HG03095 (cell line): ENCODE measurements at regions not wholly inside any gene's neighbourhood (a gene's known extent, or its start where the extent isn't known, plus 50 kb on each side); places are given as distances from the start of the nearest gene placed in this dataset.
"Not testable (repeated sequence)": the region's sequence is repeated elsewhere in the genome, so short reads cannot be mapped to it uniquely, and the experiment has no call there.

Source experiments
- ATAC-seq: cut with Tn5 transposase; IDR thresholded peaks from one replicate; pipeline ENCODE4 v1.9.1; 2021; ENCODE audit warnings: moderate library complexity; ENCODE audit not compliant: unreplicated experiment

DNA sequence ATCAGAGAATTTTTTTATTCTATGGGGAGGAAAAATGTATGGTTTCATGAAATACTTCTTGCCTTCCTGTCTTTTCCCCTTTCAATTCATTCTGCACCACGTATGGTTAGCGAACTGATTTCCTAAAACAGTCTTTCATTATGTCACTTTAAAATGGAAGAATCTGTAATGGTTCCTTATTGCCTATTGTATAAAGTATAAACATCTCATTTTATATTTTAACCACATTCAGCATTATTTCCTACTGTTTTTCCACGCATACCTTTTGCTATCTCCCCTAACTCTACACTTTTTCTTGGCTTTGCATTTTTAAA lies 232.3 kb upstream of the B3GALT2 start:
- ATAC-seq = no peak

DNA sequence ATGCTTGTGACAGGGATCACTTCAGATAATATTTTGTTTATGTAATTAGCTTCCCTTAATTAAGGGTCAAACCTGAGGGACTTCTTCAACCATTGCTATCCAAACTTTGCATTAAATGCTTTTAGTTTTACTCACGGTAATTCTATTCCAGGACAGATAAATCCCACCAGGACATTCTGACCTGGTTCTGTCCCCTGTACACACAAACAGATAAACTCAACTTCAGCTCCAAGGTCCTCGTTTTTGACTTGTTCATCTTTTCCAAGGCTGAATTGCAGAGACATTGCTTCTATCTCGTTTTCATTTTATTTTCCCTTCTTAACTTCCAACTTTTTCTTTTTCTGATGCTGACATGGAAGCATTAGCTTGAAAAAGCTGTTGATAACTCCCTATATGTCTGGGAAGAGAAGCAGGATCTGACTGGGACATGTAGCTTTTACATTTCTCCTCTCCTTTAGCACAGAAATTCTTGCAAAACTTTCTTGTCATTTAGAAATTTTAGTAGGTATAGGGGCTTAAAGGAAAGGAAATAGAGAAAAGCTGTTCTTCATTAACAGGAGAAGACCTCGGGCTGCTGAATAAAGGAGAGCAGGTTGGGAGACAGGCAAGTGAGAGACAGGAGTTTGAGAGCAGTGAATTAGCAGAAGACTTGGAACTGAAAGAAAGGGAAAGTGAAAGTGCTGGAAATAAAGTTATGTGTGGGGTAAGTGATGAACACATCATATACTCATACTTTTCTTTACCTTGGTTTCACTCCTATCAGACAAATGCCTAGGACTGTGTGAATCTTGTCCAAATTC lies 231.7 kb upstream of the B3GALT2 start:
- no peak for ATAC-seq

DNA sequence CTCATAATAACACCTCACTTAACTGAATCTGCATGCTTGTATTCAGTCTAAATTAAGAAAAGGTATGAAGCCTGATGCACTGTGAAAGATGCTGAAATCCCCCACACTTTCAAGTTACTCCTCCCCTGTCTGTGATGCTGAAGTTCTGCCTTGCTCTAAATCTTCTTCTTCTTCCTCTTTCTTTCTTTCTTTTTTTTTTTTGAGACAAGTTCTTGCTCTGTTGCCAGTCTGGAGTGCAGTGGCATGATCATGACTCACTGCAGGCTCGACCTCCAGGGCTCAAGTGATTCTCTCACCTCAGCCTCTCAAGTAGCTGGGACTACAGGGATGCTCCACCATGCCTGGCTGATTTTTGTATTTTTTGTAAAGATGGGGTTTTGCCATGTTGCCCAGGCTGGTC lies 231.0 kb upstream of the B3GALT2 start:
- no peak for ATAC-seq

DNA sequence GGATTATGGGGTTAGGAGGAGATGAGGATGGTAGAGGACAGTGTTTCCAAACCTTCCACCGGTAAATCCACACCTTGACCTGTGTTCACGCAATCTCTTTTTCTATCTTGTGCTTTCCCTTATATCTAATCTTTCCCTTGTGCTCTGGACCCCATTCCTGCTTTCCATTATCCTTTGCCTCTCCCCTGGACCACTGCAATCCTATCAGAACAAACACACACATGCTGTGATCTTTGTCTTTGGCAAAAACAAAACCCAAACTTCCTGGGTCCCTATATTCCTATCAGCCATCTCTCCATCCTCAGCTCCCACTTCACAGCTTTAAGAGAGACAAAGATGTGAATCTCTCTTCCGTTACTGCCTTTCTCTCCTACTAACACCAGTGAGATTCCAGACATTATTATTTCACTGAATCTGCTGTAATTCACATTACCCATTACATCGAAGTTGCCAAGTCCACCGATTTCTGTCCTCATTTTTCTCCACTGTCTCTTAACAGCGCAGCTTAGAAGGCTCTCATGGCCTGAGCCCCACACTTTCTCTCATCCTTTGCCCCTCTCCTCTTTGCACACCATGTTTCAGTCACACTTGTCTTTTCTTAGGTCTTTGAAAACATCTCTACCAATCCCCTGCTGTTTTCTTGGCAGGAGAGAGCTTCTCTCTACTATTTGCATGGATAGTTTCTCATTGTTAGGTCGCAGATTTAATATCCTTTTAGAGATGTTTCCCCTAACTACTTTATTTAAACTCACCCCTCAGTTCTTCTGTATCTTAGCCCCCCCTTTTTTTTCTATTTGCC lies 230.0 kb upstream of the B3GALT2 start:
- no peak for ATAC-seq

DNA sequence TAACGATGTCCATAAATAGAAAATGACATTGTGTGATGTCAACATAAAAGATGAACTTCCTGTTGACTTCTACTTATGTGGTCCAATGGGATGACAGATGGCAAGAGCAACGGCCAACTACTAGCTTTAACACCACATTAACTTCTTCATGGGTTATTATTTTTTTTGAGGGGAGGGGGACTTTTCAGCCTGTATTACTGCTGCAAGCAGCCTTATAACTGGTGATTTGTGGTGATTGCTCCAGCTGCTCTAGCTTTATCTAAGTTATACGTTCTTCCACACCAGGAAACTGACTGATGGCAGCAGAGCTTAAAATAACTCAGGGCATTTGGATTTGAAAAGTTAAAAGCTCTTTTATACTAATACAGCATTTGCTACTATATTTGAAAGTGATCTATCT lies 228.8 kb upstream of the B3GALT2 start:
- ATAC-seq = no peak

DNA sequence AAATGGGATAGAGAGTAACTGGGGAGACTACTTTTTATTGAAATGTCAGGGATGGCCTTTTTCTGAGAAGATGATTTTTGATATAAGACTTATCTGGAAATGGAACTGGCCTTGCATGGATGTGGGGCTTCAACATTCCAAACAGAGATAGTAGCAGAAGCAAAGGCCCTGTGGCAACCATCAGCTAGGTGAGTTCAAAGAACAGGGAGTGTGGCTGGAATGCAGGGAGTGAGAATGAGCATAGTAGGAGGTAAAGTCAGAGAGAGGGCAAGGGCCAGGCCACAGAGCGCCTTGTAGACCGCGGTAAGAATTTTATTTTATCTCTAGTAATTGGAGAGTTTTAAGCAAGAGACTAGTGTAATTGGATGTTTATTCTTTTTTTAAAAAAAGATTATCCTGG lies 227.0 kb upstream of the B3GALT2 start:
- no peak for ATAC-seq

DNA sequence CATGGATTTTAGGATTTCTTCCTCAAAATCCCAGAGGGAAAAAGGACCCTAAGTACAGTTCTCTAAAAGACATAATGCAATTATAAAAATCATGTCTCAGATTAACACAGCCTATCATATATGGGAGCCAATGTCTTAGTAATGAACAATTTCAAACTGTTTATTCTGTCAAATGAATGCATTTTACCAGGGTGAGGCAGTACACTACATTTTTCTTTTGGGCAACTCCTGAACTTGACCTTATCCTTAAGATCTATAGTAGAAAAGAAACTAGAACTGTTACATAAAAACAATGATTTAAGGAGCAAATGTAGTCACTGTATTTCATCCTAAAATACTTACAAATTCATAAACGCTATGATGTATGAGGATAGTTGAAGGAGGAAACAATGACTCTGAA lies 226.3 kb upstream of the B3GALT2 start:
- ATAC-seq = no peak

DNA sequence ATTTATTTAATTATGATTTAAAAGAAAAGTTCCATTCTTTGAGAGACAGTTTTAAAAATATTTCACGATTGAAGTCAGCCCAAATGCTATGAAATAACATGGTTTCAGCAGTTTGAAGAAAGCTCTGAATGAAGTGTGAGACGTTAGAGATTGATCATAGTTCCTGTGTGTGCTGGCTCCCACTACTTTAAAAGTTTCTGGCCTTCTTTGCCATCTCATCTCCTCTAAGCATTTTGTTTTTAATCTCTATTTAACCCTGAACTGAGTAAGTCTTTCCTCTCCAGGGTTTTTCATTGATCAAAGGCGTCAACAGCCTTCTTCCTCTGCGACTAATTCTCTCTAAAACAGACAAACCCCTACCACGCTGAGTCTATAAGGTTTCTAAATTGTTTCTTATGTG lies 225.3 kb upstream of the B3GALT2 start:
- ATAC-seq = no peak

DNA sequence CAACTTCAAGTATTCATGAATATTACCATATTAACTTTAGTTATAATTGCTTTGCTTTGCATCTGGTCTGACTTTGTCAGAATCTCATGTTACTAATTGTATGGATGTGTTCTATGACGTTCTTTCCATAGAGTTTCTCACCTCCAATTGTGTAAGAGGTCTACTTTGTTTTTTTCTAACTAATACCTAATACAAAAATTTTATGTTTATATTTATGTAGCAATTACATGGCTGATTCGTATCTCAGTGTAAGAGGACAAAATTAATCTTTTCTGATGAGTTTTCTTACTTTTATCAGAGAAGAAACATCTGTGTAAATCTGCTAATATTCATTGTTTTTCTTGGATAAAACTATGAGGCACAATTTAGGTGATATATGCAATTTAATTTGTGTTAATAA lies 224.8 kb upstream of the B3GALT2 start:
- ATAC-seq = no peak

DNA sequence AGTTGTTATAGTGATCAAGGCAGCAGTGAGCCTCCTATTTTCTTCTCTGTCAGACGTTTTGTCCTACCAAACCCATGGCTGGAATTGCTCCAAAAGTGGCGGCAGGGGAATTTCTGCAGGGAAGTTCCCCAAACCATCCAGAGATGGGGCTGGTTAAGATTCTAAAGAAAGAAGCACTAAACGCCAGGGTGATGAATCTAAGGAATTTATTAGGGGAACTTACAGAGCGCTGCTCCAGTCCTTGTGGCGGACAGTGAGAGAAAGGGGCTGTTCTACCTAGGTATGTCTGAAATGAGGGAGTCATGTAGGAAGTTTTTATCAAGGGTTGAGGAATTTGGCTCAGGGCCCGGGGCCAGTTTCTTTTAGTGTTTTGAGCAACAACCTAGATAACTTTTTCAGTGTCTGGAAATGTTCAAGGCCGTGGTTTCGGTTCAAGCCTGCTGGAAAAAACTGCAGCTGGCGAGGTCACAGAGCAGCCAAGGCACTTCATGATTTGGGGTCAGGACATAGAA lies 222.4 kb upstream of the B3GALT2 start:
- no peak for ATAC-seq

DNA sequence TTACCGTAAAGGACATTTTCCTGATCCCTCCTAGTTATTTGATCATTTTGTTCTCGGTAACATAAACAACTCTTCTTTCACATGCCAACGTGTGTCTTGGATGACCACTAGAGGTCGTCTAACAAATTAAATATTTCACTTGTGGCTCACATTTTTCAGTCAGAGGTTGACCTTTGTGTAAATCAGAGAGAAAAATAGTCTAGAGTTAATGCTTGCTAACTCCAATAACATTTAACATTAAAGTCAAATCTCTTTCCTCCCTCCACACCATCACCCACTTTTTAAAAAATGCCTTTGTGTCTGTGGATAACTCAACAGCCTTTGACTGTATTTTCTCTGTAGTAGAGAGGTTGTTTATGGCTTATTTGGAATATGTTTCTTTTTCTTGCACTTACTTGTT lies 220.5 kb upstream of the B3GALT2 start:
- no peak for ATAC-seq

DNA sequence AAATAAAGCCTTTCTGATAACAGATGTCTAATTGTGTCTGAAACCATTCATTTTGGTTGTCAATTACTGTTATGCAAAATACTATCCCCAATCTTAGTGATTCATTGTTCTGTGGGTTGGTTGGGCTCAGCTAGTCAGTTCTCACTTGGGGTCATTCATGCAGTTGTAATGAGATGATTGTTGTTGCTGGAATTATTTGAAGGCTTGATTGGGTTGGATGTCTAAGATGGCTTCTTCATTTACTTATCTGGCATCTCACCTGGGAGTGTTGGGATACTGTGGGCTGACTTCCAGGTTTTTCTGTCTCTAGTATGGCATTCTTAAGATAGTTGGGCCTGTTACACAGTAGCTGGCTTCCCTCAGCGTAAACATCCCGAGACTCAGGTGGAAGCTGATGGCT lies 217.8 kb upstream of the B3GALT2 start:
- ATAC-seq = no peak

DNA sequence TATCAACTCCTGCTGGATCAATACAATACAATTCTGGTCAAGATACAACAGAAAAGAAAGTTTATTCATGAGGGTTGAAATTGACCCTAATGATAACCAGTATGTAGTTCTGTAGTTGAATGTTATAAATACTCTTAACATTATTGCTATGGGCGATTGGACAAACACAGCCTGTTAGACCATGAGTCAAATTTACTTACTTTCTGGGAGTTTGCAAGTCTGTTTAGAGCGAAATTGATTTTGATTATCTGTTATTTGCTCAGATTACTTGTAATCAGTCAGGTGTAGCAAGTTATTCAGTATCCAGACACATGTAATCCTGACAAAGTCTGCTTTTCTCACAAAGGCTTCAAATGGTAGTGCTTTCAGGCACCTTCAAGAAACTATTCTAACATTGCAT lies 216.6 kb upstream of the B3GALT2 start:
- no peak for ATAC-seq

DNA sequence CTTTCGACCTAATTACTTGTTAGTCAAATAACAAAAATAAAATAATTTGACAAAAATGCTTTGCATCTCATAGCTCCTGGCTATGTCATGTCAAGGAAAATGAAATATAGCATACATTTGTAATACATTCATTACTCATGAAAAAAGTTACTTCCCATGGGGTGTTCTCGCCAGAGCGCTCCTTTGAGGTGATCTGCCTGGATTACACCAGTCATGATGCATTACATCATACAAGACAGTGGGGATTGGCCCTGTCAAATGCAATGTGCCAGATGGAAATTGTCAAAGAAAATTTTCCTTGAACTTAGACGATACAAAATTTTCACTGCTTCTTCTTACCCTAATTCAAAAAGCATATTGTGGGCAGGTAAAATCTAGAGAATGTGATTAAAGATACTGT lies 215.6 kb upstream of the B3GALT2 start:
- no peak for ATAC-seq

DNA sequence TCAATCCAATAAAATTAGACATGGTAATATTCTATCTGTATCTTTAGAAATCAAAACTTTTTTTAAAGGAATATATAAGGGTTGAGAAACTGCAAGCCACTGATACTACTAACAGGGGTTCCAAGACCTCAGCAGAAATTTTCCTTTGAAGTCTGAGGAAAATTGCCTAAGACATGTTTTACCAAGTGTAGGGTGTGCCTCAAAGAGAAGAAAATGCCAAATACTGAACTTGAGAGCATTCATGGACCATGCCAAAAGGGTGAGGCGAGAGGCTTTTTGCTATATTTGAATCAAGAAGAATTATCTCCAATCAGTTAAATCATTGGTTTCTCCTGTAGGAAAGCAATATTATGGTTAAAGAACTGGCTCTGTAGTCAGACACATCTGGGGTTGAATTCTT lies 207.9 kb upstream of the B3GALT2 start:
- ATAC-seq = no peak

DNA sequence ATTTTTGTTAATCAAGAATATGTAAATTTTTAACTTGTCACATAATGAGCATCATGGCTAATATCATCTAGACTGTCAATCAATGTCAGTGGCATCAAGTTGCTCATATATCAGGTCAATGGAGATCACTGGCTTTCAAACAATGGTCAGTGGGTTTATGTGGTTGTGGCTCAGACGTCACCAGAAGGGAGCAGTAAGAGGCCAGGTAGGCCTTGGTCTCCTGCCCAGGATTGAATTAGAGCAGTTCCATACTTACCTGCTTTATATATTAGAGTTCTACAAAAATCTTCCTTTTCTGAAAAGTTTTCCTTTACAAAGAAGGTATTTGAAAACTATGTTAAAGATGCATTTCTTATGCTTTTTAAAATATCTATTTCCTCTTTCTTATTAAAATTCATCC lies 206.3 kb upstream of the B3GALT2 start:
- ATAC-seq = no peak

DNA sequence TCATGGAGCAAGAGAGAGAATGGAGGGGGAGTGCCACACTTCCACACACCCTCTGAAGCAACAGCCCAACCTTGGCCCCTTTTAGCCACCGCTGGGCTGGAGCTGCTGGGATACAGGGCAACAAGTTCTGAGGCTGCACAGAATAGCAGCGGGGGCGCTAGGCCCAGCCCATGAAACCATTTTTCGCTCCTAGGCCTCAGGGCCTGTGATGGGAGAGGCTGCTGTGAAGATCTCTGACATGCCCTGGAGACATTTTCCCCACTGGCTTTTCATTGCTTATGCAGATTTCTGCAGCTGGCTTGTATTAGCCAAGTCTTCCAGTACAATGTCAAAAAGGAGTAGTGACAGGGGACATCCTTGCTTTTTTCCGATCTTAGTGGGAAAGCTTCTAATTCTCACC lies 202.3 kb upstream of the B3GALT2 start:
- ATAC-seq = no peak

DNA sequence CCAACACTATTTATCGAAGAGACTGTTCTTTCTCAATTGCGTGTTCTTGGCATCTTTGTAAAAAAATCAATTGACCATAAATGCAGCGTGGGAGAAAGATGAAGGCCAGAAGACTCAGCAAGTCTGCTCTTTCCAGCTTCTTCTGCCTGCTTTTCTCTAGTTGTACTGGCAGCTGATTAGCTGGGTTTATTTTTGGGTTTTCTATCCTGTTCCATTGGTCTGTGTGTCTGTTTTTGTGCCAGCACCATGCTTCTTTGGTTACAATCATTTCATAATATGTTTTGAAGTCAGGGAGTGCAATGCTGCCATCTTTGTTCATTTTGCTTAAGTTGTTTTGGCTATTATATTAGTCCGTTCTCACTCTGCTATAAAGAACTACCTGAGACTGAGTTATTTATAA lies 201.8 kb upstream of the B3GALT2 start:
- no peak for ATAC-seq

DNA sequence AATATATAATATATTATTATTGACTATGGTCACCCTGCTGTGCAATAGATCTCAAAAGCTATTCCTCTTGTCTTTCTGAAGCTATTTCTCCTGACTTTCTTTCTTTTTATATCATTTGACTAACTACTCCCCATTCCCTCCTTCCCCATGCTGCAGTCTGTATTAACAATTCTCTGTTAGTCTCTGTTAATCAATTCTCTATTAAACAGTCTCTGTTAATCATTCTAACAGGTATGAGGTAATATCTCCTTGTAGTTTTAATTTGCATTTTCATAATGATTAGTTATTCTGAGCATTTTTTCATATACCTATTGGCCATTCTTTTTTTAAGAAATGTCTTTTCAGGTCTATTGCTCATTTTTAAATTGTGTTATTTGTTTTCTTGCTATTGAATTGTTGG lies 201.0 kb upstream of the B3GALT2 start:
- no peak for ATAC-seq

DNA sequence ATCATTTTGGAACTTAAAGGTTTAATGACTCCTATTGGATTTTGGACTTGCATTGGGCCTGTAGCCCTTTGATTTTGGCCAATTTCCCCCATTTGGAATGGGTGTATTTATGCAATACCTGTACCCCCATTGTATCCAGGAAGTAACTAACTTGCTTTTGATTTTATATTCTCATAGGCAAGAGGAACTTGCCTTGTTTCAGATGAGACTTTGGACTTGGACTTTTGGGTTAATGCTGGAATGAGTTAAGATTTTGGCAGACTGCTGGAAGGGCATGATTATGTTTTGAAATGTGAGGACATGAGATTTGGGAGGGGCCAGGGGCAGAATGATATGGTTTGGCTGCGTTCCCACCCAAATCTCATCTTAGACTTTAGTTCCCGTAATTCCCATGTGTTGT lies 192.0 kb upstream of the B3GALT2 start:
- not testable (repeated sequence) for ATAC-seq

DNA sequence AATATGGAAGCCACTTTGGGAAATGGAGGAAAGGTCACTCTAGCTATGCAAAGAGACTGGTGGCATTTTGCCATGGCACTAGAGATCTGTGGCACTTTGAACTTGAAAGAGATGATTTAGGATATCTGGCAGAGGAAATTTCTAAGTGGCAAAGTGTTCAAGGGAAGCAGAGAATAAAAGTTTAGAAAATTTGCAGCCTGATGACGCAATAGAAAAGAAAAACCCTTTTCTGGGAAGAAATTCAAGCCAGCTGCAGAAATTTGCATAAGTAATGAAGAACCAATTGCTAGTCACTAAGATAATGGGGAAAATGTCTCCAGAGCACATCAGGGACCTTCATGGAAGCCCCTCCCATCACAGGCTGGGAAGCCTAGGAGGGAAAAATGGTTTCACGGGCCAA lies 191.1 kb upstream of the B3GALT2 start:
- ATAC-seq = no peak

DNA sequence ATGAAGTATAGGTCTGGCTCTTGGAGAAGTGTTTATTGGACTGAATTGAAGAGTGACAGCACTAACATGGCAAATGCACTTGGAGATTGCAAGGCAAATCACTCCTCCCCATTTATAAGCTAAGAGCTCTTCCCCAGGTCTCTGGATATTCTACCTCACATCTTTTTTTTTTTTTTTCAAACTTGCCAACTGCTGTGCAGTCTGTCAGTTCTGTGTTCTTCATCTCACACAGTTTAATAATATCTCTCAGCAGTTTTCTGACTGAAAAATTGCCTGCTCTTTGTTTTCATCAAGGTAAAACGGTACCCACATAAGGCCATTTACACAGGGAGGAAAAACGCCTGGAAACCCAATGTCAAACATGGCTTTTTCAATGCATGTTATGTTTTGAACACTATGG lies 186.1 kb upstream of the B3GALT2 start:
- no peak for ATAC-seq
